Stimulated activated effector memory CD8-positive, alpha-beta T cell treated with anti-CD3 and anti-CD28 coated beads, Interleukin-12 subunit alpha, Interleukin-12 subunit beta, amount 100 ng/mL, for 72 hours (primary cell): ENCODE measurements at regions not wholly inside any gene's neighbourhood (a gene's known extent, or its start where the extent isn't known, plus 50 kb on each side); places are given as distances from the start of the nearest gene placed in this dataset.
A peak's percentile ranks its signal among the peaks of the same experiment; 100 is the strongest.
"Not testable (repeated sequence)": the region's sequence is repeated elsewhere in the genome, so short reads cannot be mapped to it uniquely, and the experiment has no call there.

Source experiments
- ATAC-seq: fragments of 150-1000 bp; cut with Tn5 transposase; 2 replicates; pipeline ENCODE4 v1.10.0; 2021
- DNase-seq, 2 donors: peaks; one replicate each; pipeline ENCODE4 v3.0.0; 2021 to 2022; ENCODE audit warnings: low spot score in 2 of 2
- H3K27ac Mint-ChIP-seq: one replicate; pipeline ENCODE4 v1.8.0; 2022; ENCODE audit warnings: mild to moderate bottlenecking, mixed read lengths
- H3K36me3 Mint-ChIP-seq: one replicate; pipeline ENCODE4 v1.8.0; 2022; ENCODE audit warnings: mild to moderate bottlenecking, mixed read lengths
- H3K4me1 Mint-ChIP-seq: one replicate; pipeline ENCODE4 v1.8.0; 2022; ENCODE audit warnings: mixed read lengths
- H3K4me3 Mint-ChIP-seq: one replicate; pipeline ENCODE4 v1.8.0; 2022; ENCODE audit warnings: mild to moderate bottlenecking, mixed read lengths
- H3K9me3 Mint-ChIP-seq: one replicate; pipeline ENCODE4 v1.8.0; 2022; ENCODE audit warnings: mixed read lengths

DNA sequence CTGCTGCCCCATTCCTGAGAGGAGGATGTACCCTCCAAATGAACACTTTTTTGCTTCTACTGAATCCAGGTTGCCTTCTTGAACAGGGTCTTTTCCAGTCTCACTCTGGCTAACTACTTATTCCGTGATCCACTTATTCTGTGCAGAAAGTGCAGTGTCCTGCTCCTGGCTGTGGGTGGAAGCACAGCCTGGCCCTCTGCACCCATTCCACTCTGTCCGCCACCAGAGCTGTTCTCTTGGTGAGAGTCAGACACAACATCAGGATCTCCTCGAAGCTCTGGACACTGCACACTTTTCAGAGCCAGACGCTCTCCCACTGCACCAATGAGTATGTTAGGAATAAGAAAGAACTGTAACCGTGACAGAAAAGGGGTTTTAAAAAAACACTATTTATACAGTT is 174.2 kb downstream of the MCHR2 start:
- ATAC-seq (no peak), DNase-seq (no peak)
- no peak overlapping the region for H3K27ac Mint-ChIP-seq
- no peaks in the 10 kb centered on the region for H3K4me1 Mint-ChIP-seq
- H3K36me3 Mint-ChIP-seq: no peaks in the 10 kb centered on the region
- H3K4me3 Mint-ChIP-seq: no peak overlapping the region
- H3K9me3 Mint-ChIP-seq: no peaks in the 10 kb centered on the region

DNA sequence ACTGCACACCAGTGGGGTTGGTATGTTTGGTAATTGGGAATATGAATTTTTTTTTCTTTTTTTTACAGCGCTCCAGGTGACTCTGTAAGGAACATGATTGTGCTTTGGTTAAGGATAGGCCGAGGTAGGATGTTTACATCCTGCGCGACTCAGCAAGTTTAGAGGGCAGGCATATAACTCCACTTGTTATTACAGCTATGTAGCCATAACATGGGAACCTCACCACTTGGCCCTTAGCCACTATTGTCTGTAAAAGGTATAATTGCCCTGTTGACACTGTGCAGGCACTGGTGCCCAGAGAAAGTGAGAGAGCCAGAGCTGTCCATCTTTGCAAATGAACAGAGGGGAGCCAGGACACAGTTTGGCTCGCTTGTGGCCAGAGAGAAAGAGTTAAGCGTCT is 172.9 kb downstream of the MCHR2 start:
- no peaks in the 10 kb centered on the region for H3K36me3 Mint-ChIP-seq
- no peak overlapping the region for H3K27ac Mint-ChIP-seq
- DNase-seq: no peak
- no peak overlapping the region for H3K4me3 Mint-ChIP-seq
- no peak for ATAC-seq
- H3K9me3 Mint-ChIP-seq: no peaks in the 10 kb centered on the region
- no peaks in the 10 kb centered on the region for H3K4me1 Mint-ChIP-seq

DNA sequence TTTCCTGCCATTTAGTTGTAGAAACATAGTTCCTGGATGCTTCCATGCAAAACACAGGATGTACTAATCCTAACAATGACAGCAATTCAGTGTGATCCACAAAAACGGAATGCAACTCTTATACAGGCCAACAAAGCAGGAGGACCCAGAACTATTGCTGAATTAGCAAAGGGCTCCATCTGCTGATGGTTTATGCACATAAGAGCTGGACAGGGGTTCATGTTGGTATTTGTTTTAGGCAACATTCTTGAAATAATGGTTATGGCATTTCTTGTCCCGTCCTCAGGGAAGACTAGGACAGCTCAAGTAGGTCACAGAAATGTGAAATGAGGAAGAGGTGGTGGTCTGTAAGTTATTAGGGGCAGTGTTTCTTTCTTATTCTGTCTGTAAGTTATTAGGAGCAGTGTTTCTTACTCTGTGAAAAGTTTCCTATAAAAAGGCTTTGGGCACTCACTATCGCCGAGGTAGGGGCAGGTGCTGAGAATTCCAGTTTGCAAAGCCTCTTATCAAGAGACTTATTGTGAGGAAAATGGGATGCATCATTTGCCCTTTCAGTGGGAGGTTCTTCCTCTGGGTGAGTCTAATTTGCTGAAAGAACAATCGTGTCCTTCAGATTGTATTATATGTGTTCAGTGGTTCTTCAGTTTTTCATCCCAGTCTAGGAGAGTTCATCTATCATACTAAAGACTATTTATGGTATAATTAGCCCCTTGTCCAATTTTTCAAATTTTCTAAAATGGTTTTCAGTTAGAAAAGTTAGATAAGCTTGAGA is 171.1 kb downstream of the MCHR2 start:
- Mint-ChIP-seq H3K4me3 (peak overlapping the region; percentile 38), H3K4me1 (no peaks in the 10 kb centered on the region), H3K27ac (no peak overlapping the region), H3K36me3 (no peaks in the 10 kb centered on the region), H3K9me3 (no peaks in the 10 kb centered on the region)
- ATAC-seq (no peak), DNase-seq (no peak)

DNA sequence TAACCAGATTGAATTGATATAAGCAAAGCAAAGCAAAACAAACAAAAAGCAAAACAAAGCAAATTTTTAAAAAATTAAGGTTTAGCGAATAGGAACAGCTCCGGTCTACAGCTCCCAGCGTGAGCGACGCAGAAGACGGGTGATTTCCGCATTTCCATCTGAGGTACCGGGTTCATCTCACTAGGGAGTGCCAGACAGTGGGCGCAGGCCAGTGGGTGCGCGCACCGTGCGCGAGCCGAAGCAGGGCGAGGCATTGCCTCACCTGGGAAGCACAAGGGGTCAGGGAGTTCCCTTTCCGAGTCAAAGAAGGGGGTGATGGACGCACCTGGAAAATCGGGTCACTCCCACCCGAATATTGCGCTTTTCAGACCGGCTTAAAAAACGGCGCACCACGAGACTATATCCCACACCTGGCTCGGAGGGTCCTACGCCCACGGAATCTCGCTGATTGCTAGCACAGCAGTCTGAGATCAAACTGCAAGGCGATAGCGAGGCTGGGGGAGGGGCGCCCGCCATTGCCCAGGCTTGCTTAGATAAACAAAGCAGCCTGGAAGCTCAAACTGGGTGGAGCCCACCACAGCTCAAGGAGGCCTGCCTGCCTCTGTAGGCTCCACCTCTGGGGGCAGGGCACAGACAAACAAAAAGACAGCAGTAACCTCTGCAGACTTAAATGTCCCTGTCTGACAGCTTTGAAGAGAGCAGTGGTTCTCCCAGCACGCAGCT is 170.3 kb downstream of the MCHR2 start:
- not testable (repeated sequence) for H3K9me3 Mint-ChIP-seq, H3K27ac Mint-ChIP-seq, H3K4me1 Mint-ChIP-seq, H3K36me3 Mint-ChIP-seq, ATAC-seq, DNase-seq
- peak overlapping the region; percentile 38 for H3K4me3 Mint-ChIP-seq

DNA sequence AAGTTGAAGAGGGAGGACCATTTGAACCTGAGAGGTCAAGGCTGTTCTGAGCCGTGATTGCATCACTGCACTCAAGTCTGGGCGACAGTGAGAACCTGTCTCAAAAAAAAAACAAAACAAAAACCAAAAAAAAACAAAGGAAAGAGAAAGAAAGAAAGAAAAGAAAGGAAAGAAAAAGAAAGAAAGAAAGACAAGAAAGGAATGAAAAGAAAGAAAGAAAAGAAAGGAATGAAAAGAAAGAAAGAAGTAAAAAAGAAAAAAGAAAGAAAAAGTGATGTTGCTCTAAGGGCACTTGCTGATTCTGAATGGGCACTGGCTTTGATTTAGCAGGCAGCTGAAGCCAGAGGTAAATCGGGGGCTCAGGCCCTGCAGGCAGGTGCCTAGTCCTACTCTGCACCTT is 161.0 kb downstream of the MCHR2 start:
- no peak overlapping the region for H3K4me3 Mint-ChIP-seq
- ATAC-seq: no peak

DNA sequence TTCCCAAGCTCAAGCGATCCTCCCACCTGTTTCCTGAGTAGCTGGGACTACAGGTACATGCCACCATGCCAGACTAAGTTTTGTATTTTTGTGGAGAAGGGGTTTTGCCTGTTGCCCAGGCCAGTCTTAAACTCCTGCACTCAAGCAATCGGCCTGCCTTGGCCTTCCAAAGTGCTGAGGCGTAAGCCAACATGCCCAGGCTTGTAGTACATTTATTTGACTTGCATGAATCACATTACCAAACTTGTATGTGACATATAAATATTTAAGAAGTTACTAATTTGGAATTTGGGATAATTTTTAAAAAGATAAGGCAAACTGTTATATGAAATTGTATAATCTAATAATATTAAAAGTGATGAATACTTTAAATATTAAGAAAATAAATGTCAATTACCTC is 157.6 kb downstream of the MCHR2 start:
- no peak overlapping the region for H3K27ac Mint-ChIP-seq
- no peak for DNase-seq
- H3K4me1 Mint-ChIP-seq: no peaks in the 10 kb centered on the region
- H3K9me3 Mint-ChIP-seq: no peaks in the 10 kb centered on the region
- ATAC-seq: no peak
- H3K4me3 Mint-ChIP-seq: no peak overlapping the region
- no peaks in the 10 kb centered on the region for H3K36me3 Mint-ChIP-seq

More for the DNA sequence above, 161.0 kb downstream of the MCHR2 start:
- Mint-ChIP-seq H3K4me1 (no peaks in the 10 kb centered on the region), H3K36me3 (no peaks in the 10 kb centered on the region), H3K27ac (no peak overlapping the region), H3K9me3 (no peaks in the 10 kb centered on the region)
- no peak for DNase-seq

DNA sequence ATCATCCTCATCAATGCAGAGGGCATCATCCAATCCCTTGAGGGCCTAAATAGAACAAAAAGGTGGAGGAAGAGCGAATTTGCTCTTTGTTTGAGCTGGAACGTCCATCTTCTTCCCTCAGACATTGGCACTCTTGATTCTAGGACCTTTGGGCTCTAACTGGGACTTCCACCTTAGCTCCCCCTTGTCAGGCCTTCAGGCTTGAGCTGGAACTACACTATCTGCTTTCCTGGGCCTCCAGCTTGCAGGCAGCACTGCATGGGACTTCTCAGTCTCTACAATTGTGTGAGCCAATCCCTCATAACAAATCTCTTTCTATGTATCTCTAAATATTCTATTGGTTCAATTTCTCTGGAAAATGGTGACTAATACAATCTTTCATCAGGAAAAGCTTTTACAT is 155.4 kb downstream of the MCHR2 start:
- H3K27ac Mint-ChIP-seq: no peak overlapping the region
- DNase-seq (no peak), ATAC-seq (no peak)
- H3K4me3 Mint-ChIP-seq: no peak overlapping the region
- H3K36me3 Mint-ChIP-seq: no peaks in the 10 kb centered on the region
- H3K4me1 Mint-ChIP-seq: no peaks in the 10 kb centered on the region
- no peaks in the 10 kb centered on the region for H3K9me3 Mint-ChIP-seq

DNA sequence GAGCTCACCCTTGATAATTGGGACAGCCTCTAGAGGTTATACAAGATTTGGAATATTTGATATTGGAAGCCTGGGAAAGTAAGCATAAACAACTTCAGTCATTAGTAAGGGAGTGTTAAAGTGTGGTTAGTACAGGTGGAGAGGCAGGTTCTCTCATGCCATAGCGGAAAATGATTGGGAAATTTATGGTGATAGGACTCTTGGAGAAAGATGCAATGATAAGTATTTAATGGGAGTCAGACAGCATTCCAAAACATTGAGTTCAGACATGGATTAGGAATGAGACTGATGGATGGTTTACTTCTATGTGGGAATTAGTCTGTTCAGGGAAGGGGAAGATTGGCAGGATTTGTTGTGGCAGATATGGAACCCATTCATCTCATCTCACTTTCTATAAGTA is 152.7 kb downstream of the MCHR2 start:
- ATAC-seq: no peak
- H3K36me3 Mint-ChIP-seq: no peaks in the 10 kb centered on the region
- no peaks in the 10 kb centered on the region for H3K9me3 Mint-ChIP-seq
- no peak for DNase-seq
- no peaks in the 10 kb centered on the region for H3K4me1 Mint-ChIP-seq
- no peak overlapping the region for H3K4me3 Mint-ChIP-seq
- H3K27ac Mint-ChIP-seq: no peak overlapping the region

DNA sequence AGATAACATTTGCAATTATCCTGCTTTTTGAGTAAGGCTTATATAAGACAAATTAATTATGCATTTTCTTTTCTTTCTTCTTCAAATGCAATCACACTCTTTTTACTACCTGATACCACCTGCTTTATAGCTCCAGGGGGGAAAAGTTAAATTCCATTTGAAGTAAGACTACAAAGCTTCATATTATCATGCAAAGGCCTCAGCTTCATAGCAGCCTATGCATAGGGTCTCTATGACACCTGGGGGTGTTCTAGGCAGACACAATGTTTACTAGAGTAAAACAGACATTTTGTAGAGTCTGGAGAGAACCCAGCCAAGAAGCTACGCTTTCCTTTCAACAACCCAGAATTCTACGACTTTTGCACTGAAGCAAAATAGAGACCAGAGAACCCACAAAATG is 148.0 kb downstream of the MCHR2 start:
- H3K27ac Mint-ChIP-seq: no peak overlapping the region
- H3K36me3 Mint-ChIP-seq: no peaks in the 10 kb centered on the region
- ATAC-seq (no peak), DNase-seq (no peak)
- H3K4me3 Mint-ChIP-seq: no peak overlapping the region
- H3K9me3 Mint-ChIP-seq: no peaks in the 10 kb centered on the region
- no peaks in the 10 kb centered on the region for H3K4me1 Mint-ChIP-seq

DNA sequence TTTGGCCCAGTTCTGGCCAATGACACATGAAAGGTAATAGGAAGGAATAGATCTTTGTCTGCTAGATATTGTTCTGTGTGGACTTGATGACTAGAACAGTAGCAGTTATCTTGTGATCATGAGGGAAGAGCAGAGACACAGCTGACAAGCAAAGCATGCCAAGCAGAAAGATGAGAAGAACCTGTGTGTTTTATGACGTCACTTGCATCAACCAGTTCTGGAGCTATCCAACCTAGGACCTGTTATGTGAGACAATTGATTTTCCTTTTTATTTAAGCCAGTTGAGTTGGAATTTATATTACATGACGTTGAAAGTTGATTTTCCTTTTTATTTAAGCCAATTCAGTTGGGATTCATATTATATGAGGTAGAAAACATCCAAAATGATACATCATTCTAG is 143.2 kb downstream of the MCHR2 start:
- H3K9me3 Mint-ChIP-seq: no peaks in the 10 kb centered on the region
- no peak for ATAC-seq
- H3K36me3 Mint-ChIP-seq: no peaks in the 10 kb centered on the region
- H3K27ac Mint-ChIP-seq: no peak overlapping the region
- DNase-seq: no peak
- no peaks in the 10 kb centered on the region for H3K4me1 Mint-ChIP-seq
- H3K4me3 Mint-ChIP-seq: no peak overlapping the region

DNA sequence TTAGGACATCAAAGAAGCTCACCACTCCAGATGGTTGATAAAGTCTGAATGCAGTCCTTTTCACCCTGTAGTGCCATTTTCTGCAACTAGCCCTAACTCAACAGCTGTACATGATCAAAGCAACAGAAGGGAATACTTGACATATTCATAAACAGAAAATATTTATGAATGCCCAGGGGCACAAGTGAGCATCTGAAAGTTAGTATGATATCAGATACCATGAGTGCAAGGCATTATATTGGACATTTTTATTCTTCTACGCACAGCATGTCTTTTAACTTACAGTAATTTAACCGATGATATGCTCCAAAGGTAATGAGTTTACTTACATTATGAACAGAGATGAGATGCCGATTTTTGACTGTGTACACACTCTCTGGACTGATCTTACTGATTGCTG is 142.0 kb downstream of the MCHR2 start:
- Mint-ChIP-seq H3K4me3 (no peak overlapping the region), H3K36me3 (no peaks in the 10 kb centered on the region), H3K4me1 (no peaks in the 10 kb centered on the region), H3K9me3 (no peaks in the 10 kb centered on the region), H3K27ac (no peak overlapping the region)
- ATAC-seq (no peak), DNase-seq (no peak)

DNA sequence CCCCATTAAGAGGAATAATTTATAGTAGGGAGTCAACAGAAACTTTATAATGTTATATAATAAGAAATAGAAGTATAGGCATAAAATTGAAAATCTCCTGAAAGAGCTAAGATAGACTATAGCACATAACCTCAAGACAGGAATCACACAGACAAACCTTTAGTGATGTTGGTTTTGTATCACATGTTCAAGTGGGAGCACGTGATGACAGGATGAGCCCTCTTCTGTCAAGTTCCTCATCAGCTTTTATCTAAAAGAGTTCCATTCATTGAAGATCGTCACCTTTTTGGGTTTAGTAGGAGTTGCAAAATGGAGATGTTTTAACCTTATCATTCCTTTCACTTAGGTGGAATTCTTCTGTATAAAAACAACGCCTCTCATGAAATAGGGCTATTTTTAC is 127.0 kb downstream of the MCHR2 start:
- Mint-ChIP-seq H3K9me3 (no peaks in the 10 kb centered on the region), H3K4me3 (no peak overlapping the region), H3K4me1 (no peaks in the 10 kb centered on the region), H3K27ac (no peak overlapping the region), H3K36me3 (no peaks in the 10 kb centered on the region)
- ATAC-seq (no peak), DNase-seq (no peak)

DNA sequence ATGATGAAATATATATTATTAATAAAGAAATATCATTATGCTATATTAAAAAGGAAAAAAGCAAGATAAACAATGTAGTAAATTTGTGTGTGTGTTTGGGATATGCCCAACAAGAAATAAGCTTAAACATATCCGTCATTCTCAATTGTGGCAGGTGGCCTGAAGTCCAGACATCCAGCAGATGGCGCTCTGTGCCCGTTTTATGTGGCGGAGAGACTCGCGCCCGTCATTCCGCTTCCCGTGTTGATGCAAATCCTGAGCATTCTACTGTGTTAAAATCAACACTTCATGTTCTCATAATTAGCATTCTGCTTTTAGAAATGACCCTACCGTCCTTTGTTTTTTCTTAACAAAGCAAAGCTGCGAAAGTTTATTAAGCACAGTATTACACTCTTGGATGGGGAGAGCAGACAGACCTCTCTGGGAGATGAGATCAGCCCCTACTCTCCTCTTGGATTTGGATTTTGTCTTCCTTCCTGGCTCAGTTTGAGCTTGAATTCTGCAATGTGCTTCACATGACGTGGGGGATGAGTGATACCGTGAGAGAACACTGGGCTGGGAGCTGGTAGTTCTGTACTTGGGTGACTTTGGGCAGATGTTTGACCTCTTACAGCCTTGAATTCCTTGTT is 125.8 kb downstream of the MCHR2 start:
- DNase-seq (peak; percentile 54 to 77), ATAC-seq (peak; percentile 71)
- no peak overlapping the region for H3K27ac Mint-ChIP-seq
- no peaks in the 10 kb centered on the region for H3K9me3 Mint-ChIP-seq
- no peaks in the 10 kb centered on the region for H3K36me3 Mint-ChIP-seq
- no peak overlapping the region for H3K4me3 Mint-ChIP-seq
- H3K4me1 Mint-ChIP-seq: no peaks in the 10 kb centered on the region
